ENCODE measurements at regions not wholly inside any gene's neighbourhood (a gene's known extent, or its start where the extent isn't known, plus 50 kb on each side); places are given as distances from the start of the nearest gene placed in this dataset.
"Not testable (repeated sequence)": the region's sequence is repeated elsewhere in the genome, so short reads cannot be mapped to it uniquely, and the experiment has no call there.

GRCh38 chr10:3313784-3314444, 141.3 kb upstream of the PITRM1 start:
- H3K4me1 ChIP-seq (ENCODE audit: control insufficient read depth, insufficient read depth, low read length); H3K9ac ChIP-seq (ENCODE audit: low read length in 2 of 2); H3K36me3 ChIP-seq (ENCODE audit: control insufficient read depth in 2 of 2, insufficient read depth in 2 of 2, low read length in 2 of 2); H3K9me3 ChIP-seq (ENCODE audit: control insufficient read depth in 2 of 2, low read length in 2 of 2); H3K4me3 ChIP-seq (ENCODE audit: low read length in 2 of 2); H3K27me3 ChIP-seq (ENCODE audit: control insufficient read depth in 1 of 2, insufficient read depth in 2 of 2, low read length in 2 of 2); H3K27ac ChIP-seq (ENCODE audit: low read length): not testable (repeated sequence)

GRCh38 chr10:3312403-3312940, 139.9 kb upstream of the PITRM1 start:
- Histone ChIP-seq H3K9me3 (ENCODE audit: control insufficient read depth in 2 of 2, low read length in 2 of 2) (peaks cover 4 to 7% of the 10 kb centered on the region in 2 donors), H3K36me3 (ENCODE audit: control insufficient read depth in 2 of 2, insufficient read depth in 2 of 2, low read length in 2 of 2) (no peaks in the 10 kb centered on the region)

GRCh38 chr10:3310016-3310784, 137.6 kb upstream of the PITRM1 start:
- Histone ChIP-seq H3K27ac (ENCODE audit: low read length) (no peak overlapping the region), H3K9me3 (ENCODE audit: control insufficient read depth in 2 of 2, low read length in 2 of 2) (peaks cover 4 to 7% of the 10 kb centered on the region in 2 donors), H3K36me3 (ENCODE audit: control insufficient read depth in 2 of 2, insufficient read depth in 2 of 2, low read length in 2 of 2) (no peaks in the 10 kb centered on the region), H3K9ac (ENCODE audit: low read length in 2 of 2) (no peak overlapping the region), H3K4me1 (ENCODE audit: control insufficient read depth, insufficient read depth, low read length) (no peaks in the 10 kb centered on the region), H3K4me3 (ENCODE audit: low read length in 2 of 2) (no peak overlapping the region), H3K27me3 (ENCODE audit: control insufficient read depth in 1 of 2, insufficient read depth in 2 of 2, low read length in 2 of 2) (peaks cover 0 to 3% of the 10 kb centered on the region in 2 donors)

More at GRCh38 chr10:3312403-3312940, 139.9 kb upstream of the PITRM1 start:
- H3K4me1 ChIP-seq (ENCODE audit: control insufficient read depth, insufficient read depth, low read length) = no peaks in the 10 kb centered on the region
- H3K27me3 ChIP-seq (ENCODE audit: control insufficient read depth in 1 of 2, insufficient read depth in 2 of 2, low read length in 2 of 2) = peaks cover 0 to 3% of the 10 kb centered on the region in 2 donors
- H3K4me3 ChIP-seq (ENCODE audit: low read length in 2 of 2) = no peak overlapping the region
- no peak overlapping the region for H3K9ac ChIP-seq (ENCODE audit: low read length in 2 of 2)
- no peak overlapping the region for H3K27ac ChIP-seq (ENCODE audit: low read length)

GRCh38 chr10:3306050-3306449, 133.5 kb upstream of the PITRM1 start:
- Histone ChIP-seq H3K4me1 (ENCODE audit: control insufficient read depth, insufficient read depth, low read length) (no peaks in the 10 kb centered on the region), H3K36me3 (ENCODE audit: control insufficient read depth in 2 of 2, insufficient read depth in 2 of 2, low read length in 2 of 2) (no peaks in the 10 kb centered on the region), H3K27ac (ENCODE audit: low read length) (no peak overlapping the region), H3K9me3 (ENCODE audit: control insufficient read depth in 2 of 2, low read length in 2 of 2) (peaks cover 2 to 7% of the 10 kb centered on the region in 2 donors), H3K9ac (ENCODE audit: low read length in 2 of 2) (no peak overlapping the region), H3K4me3 (ENCODE audit: low read length in 2 of 2) (no peak overlapping the region), H3K27me3 (ENCODE audit: control insufficient read depth in 1 of 2, insufficient read depth in 2 of 2, low read length in 2 of 2) (no peaks in the 10 kb centered on the region)

GRCh38 chr10:3295582-3296151, 123.1 kb upstream of the PITRM1 start:
- Histone ChIP-seq H3K27ac (ENCODE audit: low read length) (no peak overlapping the region), H3K9me3 (ENCODE audit: control insufficient read depth in 2 of 2, low read length in 2 of 2) (no peaks in the 10 kb centered on the region), H3K27me3 (ENCODE audit: control insufficient read depth in 1 of 2, insufficient read depth in 2 of 2, low read length in 2 of 2) (no peaks in the 10 kb centered on the region), H3K4me3 (ENCODE audit: low read length in 2 of 2) (no peak overlapping the region), H3K9ac (ENCODE audit: low read length in 2 of 2) (no peak overlapping the region), H3K36me3 (ENCODE audit: control insufficient read depth in 2 of 2, insufficient read depth in 2 of 2, low read length in 2 of 2) (no peaks in the 10 kb centered on the region), H3K4me1 (ENCODE audit: control insufficient read depth, insufficient read depth, low read length) (no peaks in the 10 kb centered on the region)

GRCh38 chr10:3294919-3295581, 122.5 kb upstream of the PITRM1 start:
- H3K36me3 ChIP-seq (ENCODE audit: control insufficient read depth in 2 of 2, insufficient read depth in 2 of 2, low read length in 2 of 2) = no peaks in the 10 kb centered on the region
- H3K27me3 ChIP-seq (ENCODE audit: control insufficient read depth in 1 of 2, insufficient read depth in 2 of 2, low read length in 2 of 2) = no peaks in the 10 kb centered on the region
- H3K4me1 ChIP-seq (ENCODE audit: control insufficient read depth, insufficient read depth, low read length) = no peaks in the 10 kb centered on the region
- H3K9ac ChIP-seq (ENCODE audit: low read length in 2 of 2) = no peak overlapping the region
- H3K9me3 ChIP-seq (ENCODE audit: control insufficient read depth in 2 of 2, low read length in 2 of 2) = no peaks in the 10 kb centered on the region
- H3K4me3 ChIP-seq (ENCODE audit: low read length in 2 of 2) = no peak overlapping the region
- H3K27ac ChIP-seq (ENCODE audit: low read length) = no peak overlapping the region

GRCh38 chr10:3293581-3294431, 121.2 kb upstream of the PITRM1 start:
- Histone ChIP-seq H3K4me3 (ENCODE audit: low read length in 2 of 2) (no peak overlapping the region), H3K9me3 (ENCODE audit: control insufficient read depth in 2 of 2, low read length in 2 of 2) (no peaks in the 10 kb centered on the region), H3K9ac (ENCODE audit: low read length in 2 of 2) (no peak overlapping the region), H3K36me3 (ENCODE audit: control insufficient read depth in 2 of 2, insufficient read depth in 2 of 2, low read length in 2 of 2) (no peaks in the 10 kb centered on the region), H3K27me3 (ENCODE audit: control insufficient read depth in 1 of 2, insufficient read depth in 2 of 2, low read length in 2 of 2) (no peaks in the 10 kb centered on the region), H3K27ac (ENCODE audit: low read length) (no peak overlapping the region), H3K4me1 (ENCODE audit: control insufficient read depth, insufficient read depth, low read length) (no peaks in the 10 kb centered on the region)

GRCh38 chr10:3292636-3293035, 120.1 kb upstream of the PITRM1 start:
- H3K9ac ChIP-seq (ENCODE audit: low read length in 2 of 2) = no peak overlapping the region
- no peaks in the 10 kb centered on the region for H3K4me1 ChIP-seq (ENCODE audit: control insufficient read depth, insufficient read depth, low read length)
- no peaks in the 10 kb centered on the region for H3K36me3 ChIP-seq (ENCODE audit: control insufficient read depth in 2 of 2, insufficient read depth in 2 of 2, low read length in 2 of 2)
- no peak overlapping the region for H3K4me3 ChIP-seq (ENCODE audit: low read length in 2 of 2)
- H3K27ac ChIP-seq (ENCODE audit: low read length) = no peak overlapping the region
- H3K27me3 ChIP-seq (ENCODE audit: control insufficient read depth in 1 of 2, insufficient read depth in 2 of 2, low read length in 2 of 2) = no peaks in the 10 kb centered on the region
- H3K9me3 ChIP-seq (ENCODE audit: control insufficient read depth in 2 of 2, low read length in 2 of 2) = no peaks in the 10 kb centered on the region

GRCh38 chr10:3290550-3290949, 118.0 kb upstream of the PITRM1 start:
- Histone ChIP-seq H3K9me3 (ENCODE audit: control insufficient read depth in 2 of 2, low read length in 2 of 2) (no peaks in the 10 kb centered on the region), H3K36me3 (ENCODE audit: control insufficient read depth in 2 of 2, insufficient read depth in 2 of 2, low read length in 2 of 2) (no peaks in the 10 kb centered on the region), H3K9ac (ENCODE audit: low read length in 2 of 2) (no peak overlapping the region), H3K27me3 (ENCODE audit: control insufficient read depth in 1 of 2, insufficient read depth in 2 of 2, low read length in 2 of 2) (no peaks in the 10 kb centered on the region), H3K4me1 (ENCODE audit: control insufficient read depth, insufficient read depth, low read length) (no peaks in the 10 kb centered on the region), H3K27ac (ENCODE audit: low read length) (no peak overlapping the region), H3K4me3 (ENCODE audit: low read length in 2 of 2) (no peak overlapping the region)
